Stomach (tissue), 8 donors: ENCODE measurements at regions not wholly inside any gene's neighbourhood (a gene's known extent, or its start where the extent isn't known, plus 50 kb on each side); places are given as distances from the start of the nearest gene placed in this dataset.

Source experiments
- DNase-seq, 2 donors: peaks; one replicate each; pipeline versions ENCODE4 v3.0.0 to v3.0.0-alpha.2; 2013 to 2019
- H3K27ac ChIP-seq, 5 donors: fragments of 200-600 bp in 4 of 5; sonication (generic) in 4 of 5; one replicate each; pipeline ENCODE4 v1.5.1; 2013 to 2019; ENCODE audit warnings: mild to moderate bottlenecking in 1 of 5, moderate library complexity in 1 of 5
- H3K27me3 ChIP-seq, 3 donors: fragments of 200-600 bp; sonication (generic); one replicate each; pipeline ENCODE4 v1.5.1; 2017 to 2019; ENCODE audit warnings: mixed run types in 1 of 3
- H3K36me3 ChIP-seq, 4 donors: fragments of 200-600 bp; sonication (generic); 1 replicate in 3 of 4; 2 replicates in 1 of 4; pipeline ENCODE4 v1.5.1; 2016 to 2019
- H3K4me1 ChIP-seq, 4 donors: fragments of 200-600 bp; sonication (generic); one replicate each; pipeline ENCODE4 v1.5.1; 2016 to 2019
- H3K4me3 ChIP-seq, 4 donors: fragments of 200-600 bp; sonication (generic) in 3 of 4; one replicate each; pipeline ENCODE4 v1.5.1; 2016 to 2019; ENCODE audit warnings: mild to moderate bottlenecking in 1 of 4
- H3K9me3 ChIP-seq, 4 donors: fragments of 200-600 bp; sonication (generic); one replicate each; pipeline ENCODE4 v1.5.1; 2016 to 2019
- EP300 ChIP-seq: sonication (generic); formaldehyde crosslinking; IDR thresholded peaks from one replicate; pipeline ENCODE4 v1.6.1; 2017; ENCODE audit warnings: antibody characterized with exemption
- POLR2A ChIP-seq, 4 donors: fragments of 450-650 bp; IDR thresholded peaks; one replicate each; pipeline ENCODE4 v1.6.1; 2016; ENCODE audit warnings: antibody characterized with exemption in 4 of 4, control low read depth in 2 of 4, mild to moderate bottlenecking in 1 of 4, moderate library complexity in 1 of 4
- POLR2AphosphoS5 ChIP-seq, 3 donors: sonication (generic); formaldehyde crosslinking; IDR thresholded peaks; one replicate each; pipeline ENCODE4 v1.6.1; 2016; ENCODE audit warnings: antibody characterized with exemption in 3 of 3
- WGBS, 5 donors: extraction: QIAGEN DNeasy Blood & Tissue Kit in 3 of 5; methylation state at CpG; one replicate each; pipeline versions ENCODE4 v1.1.5 to v1.1.7; 2013 to 2018; 5-methylcytosine and 5-hydroxymethylcytosine counted together
- intact Hi-C: fragments of 100-400 bp; cut with DNase I; formaldehyde crosslinking; loops from one replicate; pipeline ENCODE4 v1.15.1; 2023; ENCODE audit warnings: low total_unique reads
- TF ChIP-seq, protein P1 (sequence below), 7 experiments: fragments of 450-650 bp in 4 of 7; fragments of 200-600 bp in 3 of 7; sonication (generic) in 3 of 7; IDR thresholded peaks; one replicate each; pipeline ENCODE4 v1.5.1; 2016 to 2019; ENCODE audit warnings: antibody characterized with exemption in 7 of 7, control low read depth in 2 of 7, mild to moderate bottlenecking in 1 of 7
- donor health status: healthy with polysubstance abuse.
- donor health status: Bipolar disorder and iron deficiency.
- donor health status: healthy.

DNA sequence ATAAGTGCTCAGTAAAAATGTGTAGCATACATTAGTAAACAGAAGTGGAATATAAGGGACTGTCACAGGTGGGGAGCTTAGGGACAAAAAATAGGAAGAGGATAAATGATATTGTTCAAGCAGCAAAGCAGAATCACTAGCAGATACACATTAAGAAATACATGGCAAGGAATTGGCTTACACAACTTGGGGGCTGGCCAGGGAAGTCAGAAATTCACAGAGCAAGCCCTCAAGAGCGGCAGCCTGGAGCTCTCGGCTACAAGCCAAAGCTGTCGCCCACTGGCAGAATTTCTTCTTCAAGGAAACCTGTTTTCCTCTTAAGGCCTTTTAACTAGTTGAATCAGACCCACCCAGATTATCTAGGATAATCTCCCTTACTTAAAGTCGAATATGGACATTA lies 73.0 kb upstream of the SMIM23 start:
- intact Hi-C loops, result no loop called here
- H3K9me3 ChIP-seq, result no peaks in the 10 kb centered on the region
- no peaks in the 10 kb centered on the region for H3K36me3 ChIP-seq
- TF ChIP-seq, protein P1, sequence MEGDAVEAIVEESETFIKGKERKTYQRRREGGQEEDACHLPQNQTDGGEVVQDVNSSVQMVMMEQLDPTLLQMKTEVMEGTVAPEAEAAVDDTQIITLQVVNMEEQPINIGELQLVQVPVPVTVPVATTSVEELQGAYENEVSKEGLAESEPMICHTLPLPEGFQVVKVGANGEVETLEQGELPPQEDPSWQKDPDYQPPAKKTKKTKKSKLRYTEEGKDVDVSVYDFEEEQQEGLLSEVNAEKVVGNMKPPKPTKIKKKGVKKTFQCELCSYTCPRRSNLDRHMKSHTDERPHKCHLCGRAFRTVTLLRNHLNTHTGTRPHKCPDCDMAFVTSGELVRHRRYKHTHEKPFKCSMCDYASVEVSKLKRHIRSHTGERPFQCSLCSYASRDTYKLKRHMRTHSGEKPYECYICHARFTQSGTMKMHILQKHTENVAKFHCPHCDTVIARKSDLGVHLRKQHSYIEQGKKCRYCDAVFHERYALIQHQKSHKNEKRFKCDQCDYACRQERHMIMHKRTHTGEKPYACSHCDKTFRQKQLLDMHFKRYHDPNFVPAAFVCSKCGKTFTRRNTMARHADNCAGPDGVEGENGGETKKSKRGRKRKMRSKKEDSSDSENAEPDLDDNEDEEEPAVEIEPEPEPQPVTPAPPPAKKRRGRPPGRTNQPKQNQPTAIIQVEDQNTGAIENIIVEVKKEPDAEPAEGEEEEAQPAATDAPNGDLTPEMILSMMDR (IDR thresholded peaks at IDR 0.05), result no peak
- TF ChIP-seq POLR2AphosphoS5 (IDR thresholded peaks at IDR 0.05) (no peak), EP300 (no peak), POLR2A (IDR thresholded peaks at IDR 0.05) (no peak)
- no peaks in the 10 kb centered on the region for H3K4me1 ChIP-seq
- WGBS, 5 donors, result 37 to 72% (median 48%) methylated on average over 4 of the region's 4 CpGs
- H3K4me3 ChIP-seq, result no peak overlapping the region
- no peak for DNase-seq
- H3K27ac ChIP-seq, result no peak overlapping the region
- H3K27me3 ChIP-seq, result no peaks in the 10 kb centered on the region

DNA sequence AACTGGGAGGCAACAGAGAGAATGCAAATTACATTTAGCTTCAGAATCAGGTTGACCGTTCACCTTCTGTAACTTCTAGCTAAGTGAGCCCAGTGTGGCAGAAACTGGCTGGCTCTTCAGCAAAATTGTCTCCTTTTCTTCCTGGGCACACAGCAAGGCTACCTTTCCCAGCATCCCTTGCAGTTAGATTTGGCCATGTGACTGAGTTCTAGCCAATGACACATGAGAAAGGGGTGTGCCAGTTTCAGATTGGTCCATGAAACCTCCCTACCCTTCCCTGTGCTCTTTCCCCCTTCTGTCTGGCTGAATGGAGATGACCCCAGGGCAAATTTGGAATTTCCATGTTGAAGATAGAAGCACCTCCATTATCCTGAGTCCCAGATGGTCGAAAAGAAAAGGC lies 72.5 kb upstream of the SMIM23 start:
- TF ChIP-seq POLR2AphosphoS5 (IDR thresholded peaks at IDR 0.05) (no peak), EP300 (no peak)
- TF ChIP-seq, protein P1 (IDR thresholded peaks at IDR 0.05), result no peak
- Histone ChIP-seq H3K4me1 (no peaks in the 10 kb centered on the region), H3K9me3 (no peaks in the 10 kb centered on the region), H3K4me3 (no peak overlapping the region), H3K27ac (no peak overlapping the region), H3K27me3 (no peaks in the 10 kb centered on the region), H3K36me3 (no peaks in the 10 kb centered on the region)
- no peak for DNase-seq
- intact Hi-C loops, result no loop called here
- WGBS, 5 donors, result 70 to 77% (median 73%) methylated on average over 2 of the region's 2 CpGs

DNA sequence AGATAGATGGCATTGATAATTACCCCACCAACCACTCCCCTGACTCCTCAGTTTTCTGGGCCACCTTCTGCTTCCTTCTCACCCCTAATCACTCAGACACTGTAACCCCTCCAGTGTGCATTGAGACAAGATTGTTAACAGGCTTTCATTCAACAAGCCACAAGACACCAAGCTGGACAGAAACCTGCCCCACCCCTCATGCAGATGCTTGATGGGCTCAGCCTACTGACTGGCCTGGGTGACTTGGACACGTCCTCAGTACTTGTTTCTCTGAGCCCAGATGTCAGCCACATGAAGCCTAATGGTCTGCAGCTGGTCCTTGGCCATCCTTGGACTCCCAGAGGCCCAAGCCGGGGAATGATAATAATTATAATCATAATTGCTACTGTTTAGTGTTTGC lies 71.4 kb upstream of the SMIM23 start:
- H3K9me3 ChIP-seq, result no peaks in the 10 kb centered on the region
- peaks cover 0 to 4% (median 0%) of the 10 kb centered on the region in 3 donors for H3K27me3 ChIP-seq
- DNase-seq, result no peak
- intact Hi-C loops, result no loop called here
- no peaks in the 10 kb centered on the region for H3K36me3 ChIP-seq
- no peak overlapping the region for H3K4me3 ChIP-seq
- no peak overlapping the region for H3K27ac ChIP-seq
- no peaks in the 10 kb centered on the region for H3K4me1 ChIP-seq
- 61 to 77% (median 71%) methylated on average over 2 of the region's 2 CpGs for WGBS, 5 donors
- TF ChIP-seq POLR2A (IDR thresholded peaks at IDR 0.05), result no peak
- no peak for TF ChIP-seq POLR2AphosphoS5 (IDR thresholded peaks at IDR 0.05)
- TF ChIP-seq, protein P1 (IDR thresholded peaks at IDR 0.05), result no peak
- TF ChIP-seq EP300, result no peak

DNA sequence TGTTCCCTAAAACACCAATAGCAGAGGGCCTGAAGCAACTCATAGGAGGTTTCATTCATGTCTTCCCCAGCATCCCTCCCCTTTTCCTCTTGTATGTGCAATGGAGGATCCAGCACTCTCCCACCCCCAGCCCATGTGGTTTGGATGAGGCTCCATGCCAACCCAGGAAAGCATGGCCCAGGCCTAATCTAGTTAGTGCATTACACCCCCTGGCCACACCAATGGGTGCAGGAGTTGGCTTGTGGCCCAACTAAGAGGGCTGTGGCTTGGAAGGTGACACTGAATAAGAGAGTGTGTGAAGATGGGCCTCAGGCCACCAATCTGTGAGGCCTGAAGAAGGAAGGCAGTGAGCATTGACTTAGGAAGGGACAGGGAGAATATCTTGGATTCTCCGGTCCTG lies 70.8 kb upstream of the SMIM23 start:
- intact Hi-C loops, result no loop called here
- WGBS, 5 donors, result 33 to 100% (median 91%) methylated on average over 1 of the region's 1 CpG
- Histone ChIP-seq H3K36me3 (no peaks in the 10 kb centered on the region), H3K27me3 (peaks cover 0 to 10% (median 1%) of the 10 kb centered on the region in 3 donors), H3K4me3 (no peak overlapping the region), H3K27ac (no peak overlapping the region), H3K4me1 (no peaks in the 10 kb centered on the region), H3K9me3 (no peaks in the 10 kb centered on the region)
- no peak for DNase-seq
- TF ChIP-seq POLR2A (IDR thresholded peaks at IDR 0.05) (no peak), POLR2AphosphoS5 (IDR thresholded peaks at IDR 0.05) (no peak), EP300 (no peak)
- TF ChIP-seq, protein P1 (IDR thresholded peaks at IDR 0.05), result no peak
